H1 (cell line): ENCODE measurements at regions not wholly inside any gene's neighbourhood (a gene's known extent, or its start where the extent isn't known, plus 50 kb on each side); places are given as distances from the start of the nearest gene placed in this dataset.

Experiments used
- EP300 ChIP-seq, 2 experiments: IDR thresholded peaks; 1 replicate in 1 of 2; 2 replicates in 1 of 2; pipeline ENCODE4 v1.6.1; 2011 to 2012; ENCODE audit warnings: low read depth in 2 of 2, low read length in 2 of 2, mild to moderate bottlenecking in 2 of 2, borderline replicate concordance in 1 of 2, inconsistent platforms in 1 of 2, moderate library complexity in 1 of 2
- SRF ChIP-seq: IDR thresholded peaks from 2 replicates; pipeline ENCODE4 v1.6.1; 2011; ENCODE audit warnings: mild to moderate bottlenecking, low read depth, low read length, moderate library complexity

DNA sequence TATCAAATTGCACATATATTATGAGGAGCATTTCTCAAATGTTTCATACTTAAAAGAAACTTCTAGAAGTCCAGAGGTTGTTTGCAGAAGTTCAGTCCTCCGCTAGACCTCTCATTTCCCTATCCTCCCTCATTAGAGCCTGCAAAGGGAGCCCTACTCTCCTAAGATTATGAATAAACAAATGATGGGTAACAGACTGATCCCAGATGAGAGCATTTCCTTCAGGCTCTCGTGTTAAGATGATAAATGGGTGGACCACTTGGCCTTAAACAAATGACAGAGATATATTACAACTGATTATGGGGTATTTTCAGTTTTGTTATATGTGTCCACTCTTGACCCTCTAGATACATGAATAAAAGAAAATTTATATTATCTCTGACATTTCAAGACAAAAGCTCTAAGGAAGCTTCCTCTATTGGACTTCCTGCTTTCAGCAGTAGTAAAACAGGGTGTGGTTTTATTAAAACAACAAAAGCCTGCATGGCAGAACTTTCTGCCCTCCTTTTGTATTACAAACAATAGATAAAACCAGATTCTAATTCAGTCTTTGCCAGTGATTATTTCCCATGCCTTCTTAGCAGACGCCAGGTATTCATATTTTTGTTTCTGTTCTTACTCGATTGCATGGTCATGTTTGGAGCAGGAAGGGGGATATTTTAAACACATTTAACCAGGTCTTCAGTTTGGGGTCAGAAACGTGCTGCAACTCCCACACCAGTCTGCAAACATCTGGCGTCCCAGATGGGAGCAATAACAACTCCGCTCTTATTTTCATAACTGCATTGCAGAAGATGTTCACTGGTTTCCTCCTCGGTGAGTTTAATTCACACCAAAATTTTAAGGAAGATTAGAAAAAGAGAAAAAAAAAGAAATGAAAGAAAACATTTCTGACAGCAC, 52.4 kb upstream of the FAM204A start (continued):
- TF ChIP-seq EP300 (IDR thresholded peaks at IDR 0.05; ENCODE audit: borderline replicate concordance in 1 of 2, low read depth in 2 of 2, low read length in 2 of 2) (no peak), SRF (no peak)
- TF ChIP-seq, all 59 proteins: peak for 0
